GM21360 (cell line): ENCODE measurements at regions not wholly inside any gene's neighbourhood (a gene's known extent, or its start where the extent isn't known, plus 50 kb on each side); places are given as distances from the start of the nearest gene placed in this dataset.

Source experiments
- ATAC-seq: cut with Tn5 transposase; IDR thresholded peaks from one replicate; pipeline ENCODE4 v1.9.1; 2021; ENCODE audit warnings: mild to moderate bottlenecking, moderate library complexity; ENCODE audit not compliant: unreplicated experiment

GRCh38 chr4:163948920-163949455, 454.5 kb downstream of the TMA16 start:
- ATAC-seq: no peak

GRCh38 chr4:163949976-163950601, 455.6 kb downstream of the TMA16 start:
- no peak for ATAC-seq

- no peak for ATAC-seq
These were observed 460.8 kb downstream of the TMA16 start for GRCh38 chr4:163955288-163955687.

- no peak for ATAC-seq
These were observed 464.3 kb downstream of the TMA16 start for GRCh38 chr4:163958751-163959150.

- no peak for ATAC-seq
These were observed 465.4 kb downstream of the TMA16 start for GRCh38 chr4:163959932-163960331.

- no peak for ATAC-seq
These were observed 472.1 kb downstream of the TMA16 start for GRCh38 chr4:163966612-163967011.

GRCh38 chr4:163967263-163967662, 472.8 kb downstream of the TMA16 start:
- peak; percentile 59 for ATAC-seq

- ATAC-seq: no peak
These were observed 473.2 kb downstream of the TMA16 start for GRCh38 chr4:163967710-163968109.

- no peak for ATAC-seq
These were observed 474.8 kb downstream of the TMA16 start for GRCh38 chr4:163969291-163969690.

- ATAC-seq: no peak
These were observed 482.1 kb downstream of the TMA16 start for GRCh38 chr4:163976588-163976987.

- ATAC-seq: no peak
These were observed 493.9 kb downstream of the TMA16 start for GRCh38 chr4:163988391-163988790.

- no peak for ATAC-seq
These were observed 494.4 kb downstream of the TMA16 start for GRCh38 chr4:163988865-163989264.

GRCh38 chr4:163991298-163991865, 496.9 kb downstream of the TMA16 start:
- ATAC-seq: no peak

GRCh38 chr4:164009435-164009834, 514.9 kb downstream of the TMA16 start:
- ATAC-seq: no peak

GRCh38 chr4:164011791-164012190, 517.3 kb downstream of the TMA16 start:
- ATAC-seq: no peak

- ATAC-seq: peak; percentile 75
These were observed 518.0 kb downstream of the TMA16 start for GRCh38 chr4:164012396-164013027.

- no peak for ATAC-seq
These were observed 527.5 kb downstream of the TMA16 start for GRCh38 chr4:164021947-164022346.

- ATAC-seq: peak; percentile 60
These were observed 528.7 kb downstream of the TMA16 start for GRCh38 chr4:164023214-164023613.

- ATAC-seq: peak; percentile 69
These were observed 533.3 kb downstream of the TMA16 start for GRCh38 chr4:164027805-164028204.

- no peak for ATAC-seq
These were observed 545.0 kb downstream of the TMA16 start for GRCh38 chr4:164039482-164039881.

GRCh38 chr4:164056426-164057142, 562.1 kb downstream of the TMA16 start:
- no peak for ATAC-seq
